ENCODE measurements at regions not wholly inside any gene's neighbourhood (a gene's known extent, or its start where the extent isn't known, plus 50 kb on each side); places are given as distances from the start of the nearest gene placed in this dataset.
"Not testable (repeated sequence)": the region's sequence is repeated elsewhere in the genome, so short reads cannot be mapped to it uniquely, and the experiment has no call there.

- no peak for DNase-seq (ENCODE audit: low read depth)
Observed at GRCh38 chr22:22120160-22120559, 124.4 kb upstream of the VPREB1 start.

GRCh38 chr22:22118987-22119386 is 125.6 kb upstream of the VPREB1 start:
- DNase-seq (ENCODE audit: low read depth), result no peak

- not testable (repeated sequence) for DNase-seq (ENCODE audit: low read depth)
Observed at GRCh38 chr22:22117864-22118544, 126.6 kb upstream of the VPREB1 start.

- not testable (repeated sequence) for DNase-seq (ENCODE audit: low read depth)
Observed at GRCh38 chr22:22116997-22117770, 127.4 kb upstream of the VPREB1 start.

- DNase-seq (ENCODE audit: low read depth), result no peak
Observed at GRCh38 chr22:22113701-22114100, 130.9 kb upstream of the VPREB1 start.

- no peak for DNase-seq (ENCODE audit: low read depth)
Observed at GRCh38 chr22:22112533-22113294, 130.1 kb upstream of the TOP3B start.

- no peak for DNase-seq (ENCODE audit: low read depth)
Observed at GRCh38 chr22:22111983-22112382, 129.4 kb upstream of the TOP3B start.

- no peak for DNase-seq (ENCODE audit: low read depth)
Observed at GRCh38 chr22:22111267-22111751, 128.7 kb upstream of the TOP3B start.

GRCh38 chr22:22110548-22111266 is 128.1 kb upstream of the TOP3B start:
- no peak for DNase-seq (ENCODE audit: low read depth)

GRCh38 chr22:22109693-22110466 is 127.3 kb upstream of the TOP3B start:
- no peak for DNase-seq (ENCODE audit: low read depth)

- no peak for DNase-seq (ENCODE audit: low read depth)
Observed at GRCh38 chr22:22106855-22107254, 124.3 kb upstream of the TOP3B start.

GRCh38 chr22:22105364-22105763 is 122.8 kb upstream of the TOP3B start:
- no peak for DNase-seq (ENCODE audit: low read depth)

- no peak for DNase-seq (ENCODE audit: low read depth)
Observed at GRCh38 chr22:22103078-22103875, 120.7 kb upstream of the TOP3B start.

GRCh38 chr22:22099833-22100812 is 117.5 kb upstream of the TOP3B start:
- DNase-seq (ENCODE audit: low read depth), result no peak

GRCh38 chr22:22099194-22099486 is 116.6 kb upstream of the TOP3B start:
- no peak for DNase-seq (ENCODE audit: low read depth)

GRCh38 chr22:22098457-22099193 is 116.0 kb upstream of the TOP3B start:
- no peak for DNase-seq (ENCODE audit: low read depth)

- no peak for DNase-seq (ENCODE audit: low read depth)
Observed at GRCh38 chr22:22097727-22098228, 115.2 kb upstream of the TOP3B start.

GRCh38 chr22:22094921-22095320 is 112.3 kb upstream of the TOP3B start:
- DNase-seq (ENCODE audit: low read depth), result no peak
